Tibial nerve (tissue), 4 donors: ENCODE measurements at regions not wholly inside any gene's neighbourhood (a gene's known extent, or its start where the extent isn't known, plus 50 kb on each side); places are given as distances from the start of the nearest gene placed in this dataset.

Experiments
- EP300 ChIP-seq, 2 donors: sonication (generic); formaldehyde crosslinking; IDR thresholded peaks; one replicate each; pipeline ENCODE4 v1.6.1; 2017; ENCODE audit warnings: antibody characterized with exemption in 2 of 2, mild to moderate bottlenecking in 1 of 2
- TF ChIP-seq, protein P1 (sequence below), 5 experiments: fragments of 200-600 bp in 3 of 5; fragments of 450-650 bp in 2 of 5; sonication (generic) in 3 of 5; IDR thresholded peaks; one replicate each; pipeline ENCODE4 v1.5.1; 2016 to 2019; ENCODE audit warnings: antibody characterized with exemption in 5 of 5, mild to moderate bottlenecking in 3 of 5, moderate library complexity in 2 of 5

- TF ChIP-seq, protein P1, sequence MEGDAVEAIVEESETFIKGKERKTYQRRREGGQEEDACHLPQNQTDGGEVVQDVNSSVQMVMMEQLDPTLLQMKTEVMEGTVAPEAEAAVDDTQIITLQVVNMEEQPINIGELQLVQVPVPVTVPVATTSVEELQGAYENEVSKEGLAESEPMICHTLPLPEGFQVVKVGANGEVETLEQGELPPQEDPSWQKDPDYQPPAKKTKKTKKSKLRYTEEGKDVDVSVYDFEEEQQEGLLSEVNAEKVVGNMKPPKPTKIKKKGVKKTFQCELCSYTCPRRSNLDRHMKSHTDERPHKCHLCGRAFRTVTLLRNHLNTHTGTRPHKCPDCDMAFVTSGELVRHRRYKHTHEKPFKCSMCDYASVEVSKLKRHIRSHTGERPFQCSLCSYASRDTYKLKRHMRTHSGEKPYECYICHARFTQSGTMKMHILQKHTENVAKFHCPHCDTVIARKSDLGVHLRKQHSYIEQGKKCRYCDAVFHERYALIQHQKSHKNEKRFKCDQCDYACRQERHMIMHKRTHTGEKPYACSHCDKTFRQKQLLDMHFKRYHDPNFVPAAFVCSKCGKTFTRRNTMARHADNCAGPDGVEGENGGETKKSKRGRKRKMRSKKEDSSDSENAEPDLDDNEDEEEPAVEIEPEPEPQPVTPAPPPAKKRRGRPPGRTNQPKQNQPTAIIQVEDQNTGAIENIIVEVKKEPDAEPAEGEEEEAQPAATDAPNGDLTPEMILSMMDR (IDR thresholded peaks at IDR 0.05), result no peak
- TF ChIP-seq EP300 (IDR thresholded peaks at IDR 0.05), result no peak
Observed at GRCh38 chrX:110846071-110846470, 50.5 kb upstream of the CHRDL1 start.
